GM18511 (cell line): ENCODE measurements at regions not wholly inside any gene's neighbourhood (a gene's known extent, or its start where the extent isn't known, plus 50 kb on each side); places are given as distances from the start of the nearest gene placed in this dataset.
"Not testable (repeated sequence)": the region's sequence is repeated elsewhere in the genome, so short reads cannot be mapped to it uniquely, and the experiment has no call there.

Experiments
- ATAC-seq: cut with Tn5 transposase; IDR thresholded peaks from one replicate; pipeline ENCODE4 v1.9.1; 2021; ENCODE audit warnings: mild to moderate bottlenecking, moderate library complexity; ENCODE audit not compliant: unreplicated experiment

- peak; percentile 67 for ATAC-seq
Observed at GRCh38 chr6:85360794-85361642, 88.9 kb upstream of the NT5E start.

- ATAC-seq, result no peak
Observed at GRCh38 chr6:85357651-85358050, 92.2 kb upstream of the NT5E start.

- ATAC-seq, result not testable (repeated sequence)
Observed at GRCh38 chr6:85356743-85357142, 93.1 kb upstream of the NT5E start.

- ATAC-seq, result no peak
Observed at GRCh38 chr6:85355816-85356215, 94.1 kb upstream of the NT5E start.

- peak; percentile 85 for ATAC-seq
Observed at GRCh38 chr6:85354761-85355618, 94.9 kb upstream of the NT5E start.

GRCh38 chr6:85353012-85353411 lies 96.9 kb upstream of the NT5E start:
- ATAC-seq, result peak; percentile 54

GRCh38 chr6:85348643-85349042 lies 101.2 kb upstream of the NT5E start:
- ATAC-seq, result no peak

GRCh38 chr6:85347812-85348211 lies 102.1 kb upstream of the NT5E start:
- ATAC-seq, result no peak

- ATAC-seq, result no peak
Observed at GRCh38 chr6:85346196-85346595, 103.7 kb upstream of the NT5E start.

GRCh38 chr6:85344996-85345395 lies 104.9 kb upstream of the NT5E start:
- no peak for ATAC-seq

- no peak for ATAC-seq
Observed at GRCh38 chr6:85343428-85343827, 106.5 kb upstream of the NT5E start.

GRCh38 chr6:85329196-85329595 lies 120.7 kb upstream of the NT5E start:
- ATAC-seq, result no peak

- not testable (repeated sequence) for ATAC-seq
Observed at GRCh38 chr6:85325811-85326210, 124.1 kb upstream of the NT5E start.

GRCh38 chr6:85323435-85324040 lies 126.3 kb upstream of the NT5E start:
- ATAC-seq, result peak; percentile 90

- ATAC-seq, result no peak
Observed at GRCh38 chr6:85322446-85323105, 127.3 kb upstream of the NT5E start.

- no peak for ATAC-seq
Observed at GRCh38 chr6:85321906-85322305, 128.0 kb upstream of the NT5E start.

- ATAC-seq, result no peak
Observed at GRCh38 chr6:85314586-85314985, 135.3 kb upstream of the NT5E start.

- ATAC-seq, result no peak
Observed at GRCh38 chr6:85300581-85300980, 149.3 kb upstream of the NT5E start.

- ATAC-seq, result no peak
Observed at GRCh38 chr6:85298553-85298952, 151.3 kb upstream of the NT5E start.

- no peak for ATAC-seq
Observed at GRCh38 chr6:85291326-85291725, 158.6 kb upstream of the NT5E start.

- no peak for ATAC-seq
Observed at GRCh38 chr6:85287654-85288053, 162.2 kb upstream of the NT5E start.
